H54 (cell line): ENCODE measurements at regions not wholly inside any gene's neighbourhood (a gene's known extent, or its start where the extent isn't known, plus 50 kb on each side); places are given as distances from the start of the nearest gene placed in this dataset.
"Not testable (repeated sequence)": the region's sequence is repeated elsewhere in the genome, so short reads cannot be mapped to it uniquely, and the experiment has no call there.

Experiments
- DNase-seq: peaks from one replicate; pipeline ENCODE4 v3.0.0; 2011; ENCODE audit warnings: low spot score, mixed read lengths; ENCODE audit not compliant: insufficient read length
- FAIRE-seq: peaks from 3 replicates; lab custom pipeline; 2011; peaks lifted over from hg19 to GRCh38; lab: Jason Lieb, UNC
- POLR2A ChIP-seq: IDR thresholded peaks from 2 replicates; pipeline ENCODE4 v1.6.1; 2011; ENCODE audit warnings: low read depth, mild to moderate bottlenecking, low read length

- no peak for TF ChIP-seq POLR2A
Observed at GRCh38 chr10:3270577-3271316, 98.2 kb upstream of the PITRM1 start.

GRCh38 chr10:3268025-3268424 lies 95.4 kb upstream of the PITRM1 start:
- FAIRE-seq (no peak), DNase-seq (no peak)
- TF ChIP-seq POLR2A: no peak

More at GRCh38 chr10:3270577-3271316, 98.2 kb upstream of the PITRM1 start:
- DNase-seq: no peak
- no peak for FAIRE-seq

- DNase-seq: peak; percentile 12
- no peak for FAIRE-seq
- TF ChIP-seq POLR2A: no peak
Observed at GRCh38 chr10:3265088-3265487, 92.5 kb upstream of the PITRM1 start.

- DNase-seq: no peak
Observed at GRCh38 chr10:3264161-3264761, 91.7 kb upstream of the PITRM1 start.

GRCh38 chr10:3263747-3264146 lies 91.2 kb upstream of the PITRM1 start:
- TF ChIP-seq POLR2A: no peak
- DNase-seq (no peak), FAIRE-seq (no peak)

More at GRCh38 chr10:3264161-3264761, 91.7 kb upstream of the PITRM1 start:
- no peak for FAIRE-seq
- no peak for TF ChIP-seq POLR2A

- no peak for DNase-seq
- TF ChIP-seq POLR2A: no peak
- no peak for FAIRE-seq
Observed at GRCh38 chr10:3263082-3263481, 90.5 kb upstream of the PITRM1 start.

GRCh38 chr10:3261921-3262320 lies 89.3 kb upstream of the PITRM1 start:
- no peak for TF ChIP-seq POLR2A
- no peak for DNase-seq

GRCh38 chr10:3260066-3260834 lies 87.7 kb upstream of the PITRM1 start:
- no peak for DNase-seq
- no peak for FAIRE-seq
- no peak for TF ChIP-seq POLR2A

More at GRCh38 chr10:3261921-3262320, 89.3 kb upstream of the PITRM1 start:
- FAIRE-seq: no peak

- DNase-seq (no peak), FAIRE-seq (no peak)
- no peak for TF ChIP-seq POLR2A
Observed at GRCh38 chr10:3259499-3259898, 86.9 kb upstream of the PITRM1 start.

GRCh38 chr10:3258394-3258793 lies 85.8 kb upstream of the PITRM1 start:
- no peak for TF ChIP-seq POLR2A
- DNase-seq (no peak), FAIRE-seq (no peak)

- no peak for TF ChIP-seq POLR2A
- FAIRE-seq (no peak), DNase-seq (no peak)
Observed at GRCh38 chr10:3255616-3256015, 83.0 kb upstream of the PITRM1 start.

- no peak for TF ChIP-seq POLR2A
Observed at GRCh38 chr10:3255075-3255474, 82.5 kb upstream of the PITRM1 start.

GRCh38 chr10:3253974-3254373 lies 81.4 kb upstream of the PITRM1 start:
- not testable (repeated sequence) for DNase-seq, FAIRE-seq

More at GRCh38 chr10:3255075-3255474, 82.5 kb upstream of the PITRM1 start:
- FAIRE-seq: no peak
- DNase-seq: no peak

GRCh38 chr10:3251172-3251571 lies 78.6 kb upstream of the PITRM1 start:
- FAIRE-seq: no peak

GRCh38 chr10:3249307-3249889 lies 76.8 kb upstream of the PITRM1 start:
- DNase-seq (no peak), FAIRE-seq (no peak)
- TF ChIP-seq POLR2A: no peak

More at GRCh38 chr10:3251172-3251571, 78.6 kb upstream of the PITRM1 start:
- no peak for TF ChIP-seq POLR2A
- no peak for DNase-seq
